Raji (cell line): ENCODE measurements at regions not wholly inside any gene's neighbourhood (a gene's known extent, or its start where the extent isn't known, plus 50 kb on each side); places are given as distances from the start of the nearest gene placed in this dataset.

ENCODE experiments used
- POLR2A ChIP-seq: IDR thresholded peaks from 2 replicates; pipeline ENCODE4 v1.6.1; 2011; ENCODE audit warnings: low read depth, low read length, control low read depth; ENCODE audit not compliant: insufficient read depth

DNA sequence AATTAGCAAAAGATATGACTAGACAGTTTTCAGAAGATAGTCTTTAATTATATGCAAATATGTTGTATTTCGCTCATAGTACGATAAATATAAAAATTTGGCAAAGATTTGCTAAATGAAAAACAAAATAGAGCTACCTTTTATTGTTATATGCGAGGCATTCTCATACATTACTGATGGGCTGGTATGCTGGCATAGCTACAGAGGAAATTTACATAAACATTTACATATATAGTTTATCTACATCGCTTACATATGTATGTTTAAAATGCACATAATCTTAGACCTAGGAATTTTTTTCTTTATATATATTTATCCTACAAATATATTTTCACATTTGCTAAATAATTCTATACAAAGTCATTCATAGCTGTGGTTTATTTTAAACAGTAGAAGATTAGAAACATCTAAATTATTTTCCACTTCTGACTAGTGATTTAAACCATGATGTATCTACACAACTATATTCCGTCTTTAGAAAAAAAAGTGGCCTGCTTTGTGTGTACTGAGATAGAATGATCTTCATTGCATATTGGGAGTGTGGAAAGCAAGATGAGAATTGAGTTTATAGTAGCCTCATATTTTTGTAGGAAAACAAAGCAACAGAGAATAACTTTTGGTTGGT, 1345.0 kb upstream of the SLC10A2 start:
- no peak for TF ChIP-seq POLR2A

DNA sequence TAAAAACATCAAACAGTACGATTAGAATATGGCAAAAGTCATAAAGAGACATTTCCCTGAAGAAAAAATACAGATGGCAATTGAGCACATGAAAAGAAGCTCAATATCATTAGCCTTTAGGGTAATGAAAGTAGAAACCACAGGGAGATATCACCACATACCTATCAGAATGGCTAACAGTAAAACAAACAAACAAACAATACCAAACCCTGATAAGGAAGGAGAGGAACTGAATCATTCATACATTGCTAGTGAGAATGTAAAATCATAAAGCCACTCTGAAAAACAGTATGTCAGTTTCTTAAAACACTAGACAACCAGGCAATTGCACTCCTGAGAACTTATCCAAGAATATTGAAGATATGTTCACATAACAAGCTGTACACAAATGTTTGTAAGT, 1342.5 kb upstream of the SLC10A2 start:
- no peak for TF ChIP-seq POLR2A

DNA sequence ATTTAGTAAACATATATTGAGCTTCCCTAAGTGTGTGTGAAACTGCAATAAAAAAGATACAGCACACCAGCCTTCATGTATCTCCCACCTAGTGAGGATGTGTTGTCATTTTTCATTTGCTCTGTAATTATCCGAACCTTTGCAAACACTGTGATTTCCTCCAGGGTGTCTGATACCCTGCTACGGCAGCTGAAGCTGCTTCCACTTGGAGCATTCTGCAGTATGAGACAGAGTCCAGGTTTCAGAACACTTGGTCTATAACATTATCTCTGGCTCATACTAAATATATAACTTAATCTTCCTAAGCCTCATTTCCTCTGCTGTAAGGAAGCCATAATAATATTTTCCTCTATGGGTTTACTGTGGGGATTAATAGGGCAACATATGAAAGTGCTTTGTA, 1338.1 kb upstream of the SLC10A2 start:
- no peak for TF ChIP-seq POLR2A

DNA sequence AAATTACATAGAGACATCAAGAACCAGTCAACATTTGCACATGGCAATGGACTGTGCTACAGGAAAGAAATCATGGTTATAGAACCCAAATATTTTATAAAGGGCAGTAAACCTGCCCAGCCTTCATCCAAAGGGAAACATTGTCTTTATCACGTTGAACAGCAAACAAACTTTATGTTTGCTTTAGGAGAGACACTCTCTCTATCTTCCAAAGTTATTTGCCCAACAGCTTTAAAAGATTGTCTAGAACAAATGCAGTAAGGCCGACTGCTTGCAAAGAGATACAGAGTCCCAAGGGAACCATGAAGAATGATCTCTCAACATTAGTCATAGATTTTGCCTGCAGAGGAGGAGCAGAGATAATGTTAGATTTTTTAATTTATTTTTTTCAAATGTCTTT, 1323.5 kb upstream of the SLC10A2 start:
- no peak for TF ChIP-seq POLR2A

DNA sequence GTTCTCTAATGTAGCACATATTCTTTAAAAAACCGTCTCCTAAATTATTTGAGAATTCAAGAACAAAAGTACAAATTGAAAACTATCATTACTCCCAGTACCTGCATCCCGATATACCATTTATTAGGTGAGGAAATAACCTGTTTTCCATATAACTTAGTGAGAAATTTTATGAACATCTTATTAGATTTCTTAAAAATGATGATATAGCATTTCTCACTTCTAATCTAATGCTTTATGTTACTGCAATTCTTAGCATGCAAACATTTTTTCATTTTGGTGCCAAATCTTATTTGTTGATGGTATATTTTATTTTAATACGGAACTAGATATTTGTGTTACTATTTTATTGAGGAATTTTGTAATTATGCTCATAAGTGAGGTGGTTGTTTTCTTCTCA, 1321.3 kb upstream of the SLC10A2 start:
- no peak for TF ChIP-seq POLR2A

DNA sequence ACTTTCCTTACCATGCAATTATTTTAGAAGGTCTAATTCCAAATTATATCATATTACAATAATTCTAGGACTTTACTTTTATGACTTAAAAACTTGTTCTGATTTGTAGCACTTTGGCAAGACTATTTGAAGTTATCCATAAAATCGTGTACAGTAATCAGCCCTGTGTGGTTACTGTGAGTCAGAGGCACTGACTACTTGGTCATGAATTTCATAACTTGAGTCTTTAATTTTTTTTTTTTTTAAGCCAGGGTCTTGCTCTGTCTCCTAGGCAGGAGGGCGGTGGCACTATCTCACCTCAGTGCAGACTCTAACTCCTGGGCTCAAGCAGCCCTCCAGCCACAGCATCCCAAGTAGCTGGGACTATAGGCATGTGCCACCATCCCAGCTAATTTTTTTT, 1319.2 kb upstream of the SLC10A2 start:
- no peak for TF ChIP-seq POLR2A

DNA sequence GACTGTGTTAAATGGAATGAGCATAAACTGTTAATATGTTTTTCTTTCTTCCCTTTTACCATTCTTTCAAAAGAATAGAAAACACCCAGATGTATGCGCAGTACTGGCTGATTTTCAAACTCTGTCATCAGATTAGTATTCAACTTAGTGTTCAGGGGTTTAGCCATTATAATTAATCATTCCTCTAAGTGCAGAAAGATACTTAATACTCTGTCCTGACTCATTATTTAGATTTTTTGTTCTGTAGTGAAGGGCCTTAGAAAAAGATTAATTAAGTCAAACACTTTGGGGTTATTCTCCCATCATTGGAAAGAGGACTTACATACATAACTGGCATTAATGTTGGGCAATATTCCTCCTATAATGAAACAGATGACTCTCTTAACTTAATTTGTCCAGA, 1316.7 kb upstream of the SLC10A2 start:
- no peak for TF ChIP-seq POLR2A

DNA sequence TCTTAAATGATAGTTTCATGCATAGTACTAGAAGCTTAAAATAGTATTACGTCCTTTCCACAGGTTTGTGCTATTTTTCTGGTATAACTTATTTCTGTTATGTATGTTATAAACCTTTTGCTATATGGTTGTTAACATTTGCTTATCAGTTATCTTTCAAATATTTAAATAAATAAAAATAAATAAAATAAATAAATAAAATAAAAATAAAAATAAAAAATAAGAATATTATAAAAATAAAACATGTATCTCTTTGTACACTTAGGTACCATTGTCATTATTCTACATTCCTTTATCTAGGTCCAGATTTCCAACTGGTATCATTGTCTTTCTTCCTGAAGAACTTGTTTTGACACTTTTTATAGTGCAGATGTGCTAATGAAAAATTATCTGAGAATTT, 1310.4 kb upstream of the SLC10A2 start:
- TF ChIP-seq POLR2A = no peak

DNA sequence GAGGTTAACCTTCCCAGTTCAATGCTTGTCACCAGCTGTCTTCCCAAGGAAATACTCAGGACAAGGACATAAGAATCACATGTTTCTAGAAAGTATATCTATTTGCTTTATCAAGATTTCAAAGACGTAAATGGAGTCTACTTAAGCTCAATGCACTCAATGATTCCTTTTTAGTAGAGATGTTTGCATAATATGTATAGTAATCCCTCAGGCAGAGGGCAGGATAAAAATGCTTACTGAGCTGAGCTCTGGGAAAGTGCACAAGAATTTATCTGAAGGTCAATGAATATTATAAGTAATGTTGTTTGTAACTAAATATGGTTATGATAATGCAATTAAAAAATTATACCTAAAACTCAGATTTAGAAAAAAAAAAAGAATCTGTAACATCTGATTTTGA, 1309.4 kb upstream of the SLC10A2 start:
- no peak for TF ChIP-seq POLR2A

DNA sequence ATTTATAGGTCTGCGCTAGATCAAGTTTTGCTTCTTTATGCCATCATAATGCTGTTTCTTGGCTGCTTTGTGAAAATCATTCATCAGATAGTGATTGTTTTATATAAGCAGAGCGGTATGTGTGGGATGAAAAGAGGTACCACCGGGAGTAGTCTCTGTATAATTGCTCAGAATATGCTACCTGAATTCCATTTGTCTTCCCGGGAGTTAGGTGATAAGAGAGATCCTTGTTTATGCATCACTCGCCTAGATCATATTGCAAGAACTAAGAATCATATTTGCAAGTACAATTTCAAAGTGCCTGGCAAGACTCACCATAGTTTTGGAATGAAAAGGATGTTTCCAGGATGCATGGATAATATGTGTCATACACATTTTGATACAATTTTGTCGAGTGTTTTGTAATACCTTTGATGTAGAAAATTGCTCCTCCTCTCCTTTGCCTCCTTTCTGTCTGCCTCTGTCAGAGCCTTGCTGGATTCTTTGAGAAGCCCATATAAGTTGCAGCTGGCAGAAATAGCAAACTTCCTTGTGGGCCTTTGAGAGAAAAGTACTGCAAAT, 1306.0 kb upstream of the SLC10A2 start:
- TF ChIP-seq POLR2A = no peak

DNA sequence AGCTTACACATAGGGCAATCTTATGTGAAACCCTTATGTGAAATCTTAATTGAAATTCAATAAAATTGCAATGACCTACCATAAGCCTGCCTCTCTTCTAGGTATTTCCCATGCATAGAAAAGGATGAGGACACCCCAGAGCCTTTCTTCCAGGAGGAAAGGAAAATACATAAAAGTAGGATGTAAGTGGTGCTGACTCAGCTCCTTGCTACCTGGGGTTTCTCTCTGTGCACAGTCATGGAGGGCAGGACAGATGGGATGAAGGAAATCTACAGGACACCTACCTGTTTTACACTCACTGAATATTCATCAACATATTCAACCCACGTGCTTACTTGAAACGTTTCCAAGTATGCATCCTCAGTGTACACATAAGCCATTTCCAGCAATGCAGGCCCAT, 1299.2 kb upstream of the SLC10A2 start:
- no peak for TF ChIP-seq POLR2A

DNA sequence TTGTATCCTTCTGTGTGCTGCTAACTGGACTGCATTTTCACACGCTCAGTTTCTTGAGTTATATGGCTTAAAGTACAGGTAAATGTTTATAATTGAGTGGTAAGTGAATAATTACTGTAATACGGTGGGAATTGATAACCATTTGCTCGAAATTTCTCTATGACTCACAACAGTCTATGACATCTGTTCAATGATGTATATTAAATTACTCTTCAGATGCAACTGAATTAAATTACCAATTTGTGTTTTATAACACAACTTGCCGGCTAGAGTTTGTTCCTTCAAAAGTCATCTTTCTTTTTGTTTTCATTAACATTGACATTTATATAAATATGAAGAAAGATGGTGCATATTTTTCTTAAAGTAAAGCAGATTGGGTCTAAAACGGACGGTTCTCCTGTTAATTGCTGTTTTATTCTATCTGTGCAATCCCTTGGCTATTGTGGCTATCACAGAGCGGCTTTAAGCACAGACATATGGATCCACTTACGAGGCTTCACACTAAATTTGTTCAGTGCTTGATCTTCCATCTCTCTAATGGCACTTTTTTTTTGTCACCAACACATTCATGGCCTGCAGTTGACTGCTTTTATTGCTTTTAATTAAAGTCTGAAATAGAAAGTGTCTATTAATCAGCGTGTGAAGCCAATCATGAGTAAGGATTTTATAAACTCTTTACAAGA, 1291.6 kb upstream of the SLC10A2 start:
- TF ChIP-seq POLR2A = no peak

DNA sequence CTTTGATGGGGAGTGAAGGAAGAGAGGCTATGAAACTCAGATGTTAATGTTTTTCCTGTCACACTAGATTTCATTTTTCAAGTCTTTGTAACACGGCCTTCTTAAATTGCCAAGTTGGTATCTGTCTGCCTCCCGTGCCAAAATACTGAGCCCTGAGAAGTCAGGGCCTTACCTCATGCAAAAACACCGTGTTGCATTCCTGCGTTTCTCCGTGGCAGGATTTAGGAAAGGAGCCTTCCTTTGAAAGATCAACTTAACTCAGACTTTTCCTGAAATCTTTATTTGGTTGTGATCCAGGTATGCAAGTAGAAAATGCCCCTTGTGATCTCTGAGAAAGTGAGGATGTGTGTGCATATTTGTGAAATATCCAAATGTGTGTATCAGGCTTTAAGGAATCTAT, 1291.0 kb upstream of the SLC10A2 start:
- no peak for TF ChIP-seq POLR2A

DNA sequence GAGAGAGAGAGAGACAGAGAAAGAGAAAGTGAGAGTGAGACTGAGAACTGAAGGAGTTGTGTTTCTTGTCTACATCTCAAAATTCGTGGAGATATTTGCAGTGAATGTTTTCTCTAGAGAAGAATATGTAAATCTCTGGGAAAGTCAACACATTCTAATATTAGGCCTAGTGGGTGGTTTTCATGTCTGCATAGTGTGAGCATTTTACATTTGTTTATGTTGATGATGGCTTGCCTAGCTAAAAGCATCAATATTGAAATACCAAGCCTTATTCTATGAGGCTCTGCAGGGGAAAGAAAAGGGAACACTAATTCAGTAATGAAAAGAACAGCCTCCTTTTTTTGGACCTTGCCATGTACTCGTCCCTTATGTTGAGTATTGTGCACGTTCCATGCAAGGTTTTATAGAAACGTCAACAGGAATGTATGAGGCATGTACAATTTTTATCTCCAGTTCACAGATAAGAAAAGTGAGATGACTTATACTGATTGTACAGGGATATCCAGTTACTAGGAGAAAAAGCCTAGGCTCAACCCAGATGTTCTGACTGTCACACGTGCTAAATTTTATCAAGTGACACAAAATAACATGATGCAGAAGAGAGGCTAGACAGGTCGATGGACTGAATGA, 1288.9 kb upstream of the SLC10A2 start:
- no peak for TF ChIP-seq POLR2A

DNA sequence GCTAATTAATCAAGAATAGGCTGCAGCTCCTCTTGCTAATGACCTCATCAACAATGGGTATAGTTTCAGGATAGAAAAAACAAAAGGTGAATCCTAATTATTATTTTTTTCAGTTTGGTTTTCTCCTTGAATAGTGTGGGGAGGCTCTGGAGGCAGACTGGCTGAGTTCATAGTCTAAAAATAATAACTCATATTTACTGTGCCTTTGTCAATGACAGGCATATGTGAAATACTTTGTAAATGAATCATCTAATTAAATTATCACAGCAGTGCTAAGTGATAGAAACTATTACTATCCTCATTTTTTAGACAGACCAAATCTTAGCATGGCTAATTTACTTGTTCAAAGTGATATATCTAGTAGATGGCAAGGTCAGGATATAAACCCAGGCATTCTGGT, 1261.0 kb upstream of the SLC10A2 start:
- no peak for TF ChIP-seq POLR2A

DNA sequence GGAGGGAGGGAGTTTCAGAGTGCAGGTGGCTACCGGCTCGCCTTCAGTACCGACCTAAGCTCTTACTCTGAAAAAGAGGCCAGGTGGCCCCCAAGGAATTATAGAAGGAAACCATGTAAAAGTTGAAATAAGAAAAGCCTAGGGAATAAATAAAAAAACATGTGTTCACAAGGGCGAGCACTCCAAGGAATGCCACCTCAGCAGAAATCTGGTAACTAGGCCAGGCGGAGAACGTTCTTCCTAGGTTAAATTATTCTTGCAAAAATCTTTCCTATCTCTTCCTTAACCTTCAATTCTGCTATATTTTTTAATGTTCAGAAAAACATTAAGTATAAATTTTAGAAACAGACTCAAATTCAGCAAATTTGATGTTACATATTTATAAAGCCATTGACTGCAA, 1260.3 kb upstream of the SLC10A2 start:
- no peak for TF ChIP-seq POLR2A
